ENCODE measurements at regions not wholly inside any gene's neighbourhood (a gene's known extent, or its start where the extent isn't known, plus 50 kb on each side); places are given as distances from the start of the nearest gene placed in this dataset.
"Not testable (repeated sequence)": the region's sequence is repeated elsewhere in the genome, so short reads cannot be mapped to it uniquely, and the experiment has no call there.

GRCh38 chr9:20236676-20237075, 385.6 kb downstream of the MLLT3 start:
- no peak for DNase-seq
- TF ChIP-seq, protein P1, sequence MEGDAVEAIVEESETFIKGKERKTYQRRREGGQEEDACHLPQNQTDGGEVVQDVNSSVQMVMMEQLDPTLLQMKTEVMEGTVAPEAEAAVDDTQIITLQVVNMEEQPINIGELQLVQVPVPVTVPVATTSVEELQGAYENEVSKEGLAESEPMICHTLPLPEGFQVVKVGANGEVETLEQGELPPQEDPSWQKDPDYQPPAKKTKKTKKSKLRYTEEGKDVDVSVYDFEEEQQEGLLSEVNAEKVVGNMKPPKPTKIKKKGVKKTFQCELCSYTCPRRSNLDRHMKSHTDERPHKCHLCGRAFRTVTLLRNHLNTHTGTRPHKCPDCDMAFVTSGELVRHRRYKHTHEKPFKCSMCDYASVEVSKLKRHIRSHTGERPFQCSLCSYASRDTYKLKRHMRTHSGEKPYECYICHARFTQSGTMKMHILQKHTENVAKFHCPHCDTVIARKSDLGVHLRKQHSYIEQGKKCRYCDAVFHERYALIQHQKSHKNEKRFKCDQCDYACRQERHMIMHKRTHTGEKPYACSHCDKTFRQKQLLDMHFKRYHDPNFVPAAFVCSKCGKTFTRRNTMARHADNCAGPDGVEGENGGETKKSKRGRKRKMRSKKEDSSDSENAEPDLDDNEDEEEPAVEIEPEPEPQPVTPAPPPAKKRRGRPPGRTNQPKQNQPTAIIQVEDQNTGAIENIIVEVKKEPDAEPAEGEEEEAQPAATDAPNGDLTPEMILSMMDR (IDR thresholded peaks at IDR 0.05 in 8 of 11, conservative IDR thresholded peaks at IDR 0.05 in 3 of 11): no peak
- TF ChIP-seq POLR2AphosphoS5 (IDR thresholded peaks at IDR 0.05) (no peak), POLR2A (IDR thresholded peaks at IDR 0.05) (no peak)
- peaks cover 0 to 1% (median 0%) of the 10 kb centered on the region in 6 donors for H3K4me1 ChIP-seq
- no peak overlapping the region for H3K4me3 ChIP-seq
- no peak overlapping the region for H3K27ac ChIP-seq
- WGBS, 5 donors: 81 to 90% (median 87%) methylated on average over 4 of the region's 4 CpGs
- H3K36me3 ChIP-seq: no peaks in the 10 kb centered on the region
- intact Hi-C loops (cut with DNase I; ENCODE audit: low total_unique reads): no loop called here
- H3K9me3 ChIP-seq: peaks cover 0 to 4% (median 0%) of the 10 kb centered on the region in 8 donors
- H3K27me3 ChIP-seq (replicated peaks in 1 of 7): peaks cover 0 to 2% (median 0%) of the 10 kb centered on the region in 7 donors

- H3K4me3 ChIP-seq; intact Hi-C loops (cut with DNase I; ENCODE audit: low total_unique reads); H3K9me3 ChIP-seq; H3K4me1 ChIP-seq; H3K36me3 ChIP-seq; DNase-seq; H3K27me3 ChIP-seq (replicated peaks in 1 of 7); H3K27ac ChIP-seq: not testable (repeated sequence)
- WGBS, 5 donors: 88 to 97% (median 95%) methylated on average over 10 to 11 of the region's 11 CpGs
These were observed 387.1 kb downstream of the MLLT3 start for GRCh38 chr9:20235206-20235605.

DNA sequence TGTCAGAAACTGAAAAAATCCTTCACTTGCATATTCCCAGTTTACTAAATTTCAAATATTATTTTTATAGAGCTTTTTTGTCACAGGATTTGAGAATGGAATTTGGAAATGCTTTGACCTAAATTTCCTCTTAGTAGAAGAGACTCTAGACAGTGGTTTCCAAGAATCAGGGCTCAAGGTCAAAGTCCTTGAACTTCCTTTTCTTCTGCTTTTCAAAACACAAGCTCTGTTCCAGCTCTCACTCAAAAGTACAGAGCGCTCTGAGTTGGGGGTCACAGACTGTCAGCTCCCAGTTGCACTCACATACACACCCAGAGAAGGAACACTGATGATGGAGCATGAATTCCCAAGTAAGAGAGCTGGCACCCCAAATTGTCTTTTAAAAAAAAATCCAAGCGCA, 394.2 kb downstream of the MLLT3 start:
- 70 to 84% (median 76%) methylated on average over 2 of the region's 2 CpGs for WGBS, 5 donors
- H3K36me3 ChIP-seq: no peaks in the 10 kb centered on the region

DNA sequence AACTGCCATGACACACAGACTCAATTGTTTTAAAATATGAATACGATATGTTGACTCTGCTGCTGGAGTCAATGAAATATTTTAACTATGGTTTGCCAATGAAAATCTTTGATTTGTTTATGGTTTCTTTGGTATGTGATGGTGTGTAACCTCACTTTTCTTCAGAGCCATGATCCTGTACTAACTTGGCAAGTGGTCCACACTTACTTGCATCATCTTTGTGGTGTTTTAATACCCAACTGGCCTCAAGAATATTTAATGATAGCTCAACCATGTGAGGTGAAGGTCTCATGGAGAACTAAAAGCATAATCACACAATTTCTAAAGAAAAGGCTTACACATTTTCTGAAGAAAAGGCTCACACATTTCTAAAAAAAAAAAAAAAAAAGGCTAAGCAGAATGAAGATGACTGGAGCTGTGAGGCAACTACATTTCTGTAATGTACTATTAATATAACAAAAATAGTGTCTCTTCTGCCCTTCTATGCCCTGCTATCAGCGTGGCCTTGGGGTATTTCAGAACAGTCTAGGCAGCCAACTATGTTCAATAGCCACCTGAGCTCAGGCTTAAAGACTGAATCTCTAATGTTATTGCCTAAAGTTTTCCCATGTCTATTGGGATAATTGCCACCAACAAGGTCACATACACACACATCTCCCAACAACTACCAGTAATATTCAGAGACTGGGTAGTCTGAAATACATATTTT, 395.0 kb downstream of the MLLT3 start:
- Histone ChIP-seq H3K4me1 (no peaks in the 10 kb centered on the region), H3K27ac (no peak overlapping the region), H3K27me3 (replicated peaks in 1 of 7) (no peaks in the 10 kb centered on the region), H3K4me3 (no peak overlapping the region), H3K36me3 (no peaks in the 10 kb centered on the region), H3K9me3 (peaks cover 0 to 5% (median 0%) of the 10 kb centered on the region in 8 donors)
- no peak for DNase-seq
- TF ChIP-seq POLR2AphosphoS5 (IDR thresholded peaks at IDR 0.05) (no peak), POLR2A (IDR thresholded peaks at IDR 0.05) (no peak)
- 39 to 45% (median 43%) methylated on average over 2 of the region's 2 CpGs for WGBS, 5 donors
- intact Hi-C loops (cut with DNase I; ENCODE audit: low total_unique reads): no loop called here

More for the DNA sequence above, 394.2 kb downstream of the MLLT3 start:
- Histone ChIP-seq H3K27ac (no peak overlapping the region), H3K27me3 (replicated peaks in 1 of 7) (no peaks in the 10 kb centered on the region), H3K4me3 (no peak overlapping the region), H3K4me1 (no peaks in the 10 kb centered on the region), H3K9me3 (peaks cover 0 to 5% (median 0%) of the 10 kb centered on the region in 8 donors)
- TF ChIP-seq POLR2AphosphoS5 (IDR thresholded peaks at IDR 0.05) (no peak), POLR2A (IDR thresholded peaks at IDR 0.05) (no peak)
- TF ChIP-seq, protein P1 (IDR thresholded peaks at IDR 0.05 in 8 of 11, conservative IDR thresholded peaks at IDR 0.05 in 3 of 11): no peak
- no peak for DNase-seq
- intact Hi-C loops (cut with DNase I; ENCODE audit: low total_unique reads): no loop called here

GRCh38 chr9:20226345-20226744, 396.0 kb downstream of the MLLT3 start:
- WGBS, 5 donors: 71 to 91% (median 83%) methylated on average over 5 of the region's 5 CpGs
- Histone ChIP-seq H3K27me3 (replicated peaks in 1 of 7) (no peaks in the 10 kb centered on the region), H3K9me3 (peaks cover 0 to 5% (median 0%) of the 10 kb centered on the region in 8 donors), H3K4me1 (no peaks in the 10 kb centered on the region), H3K36me3 (no peaks in the 10 kb centered on the region), H3K4me3 (no peak overlapping the region), H3K27ac (no peak overlapping the region)
- intact Hi-C loops (cut with DNase I; ENCODE audit: low total_unique reads): no loop called here
- DNase-seq: no peak
- TF ChIP-seq, protein P1 (IDR thresholded peaks at IDR 0.05 in 8 of 11, conservative IDR thresholded peaks at IDR 0.05 in 3 of 11): no peak
- no peak for TF ChIP-seq POLR2AphosphoS5 (IDR thresholded peaks at IDR 0.05)
- no peak for TF ChIP-seq POLR2A (IDR thresholded peaks at IDR 0.05)

Measured in spleen (tissue), 11 donors.